Endothelial cell of umbilical vein (primary cell): ENCODE measurements at regions not wholly inside any gene's neighbourhood (a gene's known extent, or its start where the extent isn't known, plus 50 kb on each side); places are given as distances from the start of the nearest gene placed in this dataset.

Source experiments
- EZH2 ChIP-seq: IDR thresholded peaks from 2 replicates; pipeline ENCODE4 v1.6.1; 2012; ENCODE audit warnings: borderline replicate concordance, low read depth, mild to moderate bottlenecking, moderate library complexity, low read length, inconsistent platforms; ENCODE audit not compliant: severe bottlenecking
- JUN ChIP-seq: IDR thresholded peaks from 2 replicates; pipeline ENCODE4 v1.6.1; 2011; ENCODE audit warnings: borderline replicate concordance, low read depth; ENCODE audit not compliant: insufficient read length, insufficient read depth
- POLR2A ChIP-seq: IDR thresholded peaks from 2 replicates; pipeline ENCODE4 v1.6.1; 2012; ENCODE audit warnings: low read depth, mild to moderate bottlenecking, control low read depth, low read length
- POLR2AphosphoS5 ChIP-seq: IDR thresholded peaks from 2 replicates; pipeline ENCODE4 v1.6.1; 2012; ENCODE audit warnings: low read depth, mild to moderate bottlenecking, control low read depth, low read length, moderate library complexity; ENCODE audit not compliant: insufficient read depth
- TF ChIP-seq, protein P1 (sequence below), 2 donors: IDR thresholded peaks; 1 replicate in 1 of 2; 2 replicates in 1 of 2; pipeline ENCODE4 v1.5.1; 2011; ENCODE audit warnings: low read length in 2 of 2, mild to moderate bottlenecking in 2 of 2, moderate library complexity in 2 of 2, control low read depth in 1 of 2, inconsistent platforms in 1 of 2, low read depth in 1 of 2; ENCODE audit not compliant: insufficient read depth in 1 of 2; ENCODE audit errors: extremely low read depth in 1 of 2
- TF ChIP-seq, protein P2 (sequence below): IDR thresholded peaks from 2 replicates; pipeline ENCODE4 v1.6.1; 2011; ENCODE audit not compliant: insufficient read depth, insufficient read length

DNA sequence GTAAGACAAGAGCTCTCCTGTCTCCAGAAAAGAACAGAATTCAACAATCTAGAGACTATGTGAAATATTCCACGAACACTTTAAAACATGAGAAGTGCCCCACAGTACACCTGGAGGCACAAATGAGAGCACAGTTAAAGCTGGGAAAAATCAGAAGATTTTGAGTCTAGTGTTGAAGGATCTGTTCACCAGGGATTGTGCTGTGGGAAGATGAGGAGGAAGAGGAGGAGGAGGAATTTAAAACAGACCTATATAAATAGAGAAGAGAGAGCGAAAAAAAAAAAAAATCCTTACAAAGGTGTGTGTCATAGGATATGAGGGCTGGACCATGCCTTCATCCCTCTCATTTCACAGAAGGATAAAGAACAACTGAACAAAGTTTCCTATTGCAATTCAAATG is 361.0 kb upstream of the SEMA6D start:
- TF ChIP-seq, protein P1, sequence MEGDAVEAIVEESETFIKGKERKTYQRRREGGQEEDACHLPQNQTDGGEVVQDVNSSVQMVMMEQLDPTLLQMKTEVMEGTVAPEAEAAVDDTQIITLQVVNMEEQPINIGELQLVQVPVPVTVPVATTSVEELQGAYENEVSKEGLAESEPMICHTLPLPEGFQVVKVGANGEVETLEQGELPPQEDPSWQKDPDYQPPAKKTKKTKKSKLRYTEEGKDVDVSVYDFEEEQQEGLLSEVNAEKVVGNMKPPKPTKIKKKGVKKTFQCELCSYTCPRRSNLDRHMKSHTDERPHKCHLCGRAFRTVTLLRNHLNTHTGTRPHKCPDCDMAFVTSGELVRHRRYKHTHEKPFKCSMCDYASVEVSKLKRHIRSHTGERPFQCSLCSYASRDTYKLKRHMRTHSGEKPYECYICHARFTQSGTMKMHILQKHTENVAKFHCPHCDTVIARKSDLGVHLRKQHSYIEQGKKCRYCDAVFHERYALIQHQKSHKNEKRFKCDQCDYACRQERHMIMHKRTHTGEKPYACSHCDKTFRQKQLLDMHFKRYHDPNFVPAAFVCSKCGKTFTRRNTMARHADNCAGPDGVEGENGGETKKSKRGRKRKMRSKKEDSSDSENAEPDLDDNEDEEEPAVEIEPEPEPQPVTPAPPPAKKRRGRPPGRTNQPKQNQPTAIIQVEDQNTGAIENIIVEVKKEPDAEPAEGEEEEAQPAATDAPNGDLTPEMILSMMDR (IDR thresholded peaks at IDR 0.05; ENCODE audit: extremely low read depth in 1 of 2, insufficient read depth in 1 of 2, low read depth in 1 of 2, low read length in 2 of 2): no peak
- TF ChIP-seq JUN (no peak), EZH2 (no peak), POLR2A (no peak), POLR2AphosphoS5 (no peak)
- TF ChIP-seq, protein P2, sequence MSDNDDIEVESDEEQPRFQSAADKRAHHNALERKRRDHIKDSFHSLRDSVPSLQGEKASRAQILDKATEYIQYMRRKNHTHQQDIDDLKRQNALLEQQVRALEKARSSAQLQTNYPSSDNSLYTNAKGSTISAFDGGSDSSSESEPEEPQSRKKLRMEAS: no peak
